ENCODE measurements at regions not wholly inside any gene's neighbourhood (a gene's known extent, or its start where the extent isn't known, plus 50 kb on each side); places are given as distances from the start of the nearest gene placed in this dataset.

- TF ChIP-seq GATA2 (IDR thresholded peaks at IDR 0.05; ENCODE audit: low read depth, low read length) (no peak), GATA3 (IDR thresholded peaks at IDR 0.05; ENCODE audit: low read depth, low read length) (no peak)
These were observed 354.5 kb upstream of the ZNF608 start for GRCh38 chr5:125100951-125101350.

Measured in SH-SY5Y (cell line).